Ascending aorta (tissue), 2 donors: ENCODE measurements at regions not wholly inside any gene's neighbourhood (a gene's known extent, or its start where the extent isn't known, plus 50 kb on each side); places are given as distances from the start of the nearest gene placed in this dataset.

ENCODE experiments used
- DNase-seq, 2 donors: peaks; one replicate each; pipeline ENCODE4 v3.0.0-alpha.2; 2019; ENCODE audit warnings: low spot score in 2 of 2
- H3K27ac ChIP-seq, 2 donors: fragments of 200-600 bp; sonication (generic); one replicate each; pipeline ENCODE4 v1.5.1; 2016 to 2017; ENCODE audit warnings: mild to moderate bottlenecking in 1 of 2
- H3K27me3 ChIP-seq: fragments of 200-600 bp; sonication (generic); one replicate; pipeline ENCODE4 v1.5.1; 2017
- H3K36me3 ChIP-seq, 2 donors: fragments of 200-600 bp; sonication (generic); one replicate each; pipeline ENCODE4 v1.5.1; 2016
- H3K4me1 ChIP-seq, 2 donors: fragments of 200-600 bp; sonication (generic); one replicate each; pipeline ENCODE4 v1.5.1; 2016 to 2017; ENCODE audit warnings: mild to moderate bottlenecking in 1 of 2
- H3K4me3 ChIP-seq, 2 donors: fragments of 200-600 bp; sonication (generic); one replicate each; pipeline ENCODE4 v1.5.1; 2016 to 2017; ENCODE audit warnings: mild to moderate bottlenecking in 1 of 2
- H3K9me3 ChIP-seq, 2 donors: fragments of 200-600 bp; sonication (generic); one replicate each; pipeline ENCODE4 v1.5.1; 2016
- CTCF ChIP-seq, 3 experiments: fragments of 200-600 bp in 2 of 3; fragments of 450-650 bp in 1 of 3; sonication (generic) in 2 of 3; IDR thresholded peaks; one replicate each; pipeline ENCODE4 v1.5.1; 2016 to 2019; ENCODE audit warnings: antibody characterized with exemption in 3 of 3, mild to moderate bottlenecking in 1 of 3, moderate library complexity in 1 of 3
- intact Hi-C: fragments of 100-400 bp; cut with DNase I; formaldehyde crosslinking; loops from one replicate; pipeline ENCODE4 v1.15.1; 2023

GRCh38 chr6:11386726-11387125 is 150.8 kb upstream of the TMEM170B start:
- no peak overlapping the region for H3K4me3 ChIP-seq
- no peak overlapping the region for H3K27ac ChIP-seq
- no peaks in the 10 kb centered on the region for H3K9me3 ChIP-seq
- no peak for DNase-seq
- intact Hi-C loops, result no loop called here
- no peaks in the 10 kb centered on the region for H3K36me3 ChIP-seq
- no peaks in the 10 kb centered on the region for H3K27me3 ChIP-seq
- H3K4me1 ChIP-seq, result peaks cover 0 to 17% of the 10 kb centered on the region in 2 donors
- TF ChIP-seq CTCF (IDR thresholded peaks at IDR 0.05), result no peak

GRCh38 chr6:11386323-11386722 is 151.2 kb upstream of the TMEM170B start:
- no peaks in the 10 kb centered on the region for H3K27me3 ChIP-seq
- no peak overlapping the region for H3K27ac ChIP-seq
- H3K4me1 ChIP-seq, result peaks cover 0 to 17% of the 10 kb centered on the region in 2 donors
- intact Hi-C loops, result no loop called here
- H3K36me3 ChIP-seq, result no peaks in the 10 kb centered on the region
- no peak for DNase-seq
- H3K9me3 ChIP-seq, result no peaks in the 10 kb centered on the region
- no peak overlapping the region for H3K4me3 ChIP-seq
- no peak for TF ChIP-seq CTCF (IDR thresholded peaks at IDR 0.05)

- peak overlapping the region; percentile 40 to 43 for H3K27ac ChIP-seq
These were observed 152.3 kb upstream of the NEDD9 start for GRCh38 chr6:11384531-11385309.

GRCh38 chr6:11381801-11382513 is 149.5 kb upstream of the NEDD9 start:
- no peak for DNase-seq
- no peaks in the 10 kb centered on the region for H3K27me3 ChIP-seq
- TF ChIP-seq CTCF (IDR thresholded peaks at IDR 0.05), result no peak
- H3K36me3 ChIP-seq, result no peaks in the 10 kb centered on the region
- no peaks in the 10 kb centered on the region for H3K9me3 ChIP-seq
- H3K27ac ChIP-seq, result no peak overlapping the region
- peak overlapping the region in 1 of 2 donors; percentile 15 for H3K4me3 ChIP-seq
- intact Hi-C loops, result no loop called here
- peaks cover 0 to 3% of the 10 kb centered on the region in 2 donors for H3K4me1 ChIP-seq

More at GRCh38 chr6:11384531-11385309, 152.3 kb upstream of the NEDD9 start:
- Histone ChIP-seq H3K4me1 (peaks cover 0 to 9% of the 10 kb centered on the region in 2 donors), H3K36me3 (no peaks in the 10 kb centered on the region), H3K9me3 (no peaks in the 10 kb centered on the region), H3K27me3 (no peaks in the 10 kb centered on the region), H3K4me3 (no peak overlapping the region)
- no peak for DNase-seq
- intact Hi-C loops, result no loop called here
- no peak for TF ChIP-seq CTCF (IDR thresholded peaks at IDR 0.05)

- no peaks in the 10 kb centered on the region for H3K9me3 ChIP-seq
- no peaks in the 10 kb centered on the region for H3K27me3 ChIP-seq
- no peaks in the 10 kb centered on the region for H3K36me3 ChIP-seq
- no peak for DNase-seq
- peaks cover 0 to 3% of the 10 kb centered on the region in 2 donors for H3K4me1 ChIP-seq
- H3K27ac ChIP-seq, result no peak overlapping the region
- TF ChIP-seq CTCF (IDR thresholded peaks at IDR 0.05), result no peak
- intact Hi-C loops, result no loop called here
- no peak overlapping the region for H3K4me3 ChIP-seq
These were observed 148.7 kb upstream of the NEDD9 start for GRCh38 chr6:11380969-11381744.
